Mesothelial cell of epicardium (in vitro differentiated cells): ENCODE measurements at regions not wholly inside any gene's neighbourhood (a gene's known extent, or its start where the extent isn't known, plus 50 kb on each side); places are given as distances from the start of the nearest gene placed in this dataset.

Experiments
- DNase-seq, 2 experiments: peaks; one replicate each; pipeline ENCODE4 v3.0.0; 2021; ENCODE audit warnings: low spot score in 2 of 2; ENCODE audit not compliant: unreplicated experiment in 2 of 2
- H3K27ac Mint-ChIP-seq: 2 replicates; pipeline ENCODE4 v1.8.0; 2021; ENCODE audit warnings: mixed read lengths
- H3K27me3 Mint-ChIP-seq: 2 replicates; pipeline ENCODE4 v1.8.0; 2021; ENCODE audit warnings: low read depth, mixed read lengths
- H3K36me3 Mint-ChIP-seq: 2 replicates; pipeline ENCODE4 v1.8.0; 2021; ENCODE audit warnings: mixed read lengths
- H3K4me1 Mint-ChIP-seq: 2 replicates; pipeline ENCODE4 v1.8.0; 2021; ENCODE audit warnings: mixed read lengths
- H3K4me3 Mint-ChIP-seq: 2 replicates; pipeline ENCODE4 v1.8.0; 2021; ENCODE audit warnings: mild to moderate bottlenecking, moderate library complexity, mixed read lengths
- H3K9me3 Mint-ChIP-seq: 2 replicates; pipeline ENCODE4 v1.8.0; 2021; ENCODE audit warnings: mixed read lengths
- TF ChIP-seq, protein P1 (sequence below): fragments of 200-600 bp; sonication (generic); IDR thresholded peaks from one replicate; pipeline ENCODE4 v1.5.0; 2021; ENCODE audit warnings: antibody characterized with exemption; ENCODE audit not compliant: unreplicated experiment

DNA sequence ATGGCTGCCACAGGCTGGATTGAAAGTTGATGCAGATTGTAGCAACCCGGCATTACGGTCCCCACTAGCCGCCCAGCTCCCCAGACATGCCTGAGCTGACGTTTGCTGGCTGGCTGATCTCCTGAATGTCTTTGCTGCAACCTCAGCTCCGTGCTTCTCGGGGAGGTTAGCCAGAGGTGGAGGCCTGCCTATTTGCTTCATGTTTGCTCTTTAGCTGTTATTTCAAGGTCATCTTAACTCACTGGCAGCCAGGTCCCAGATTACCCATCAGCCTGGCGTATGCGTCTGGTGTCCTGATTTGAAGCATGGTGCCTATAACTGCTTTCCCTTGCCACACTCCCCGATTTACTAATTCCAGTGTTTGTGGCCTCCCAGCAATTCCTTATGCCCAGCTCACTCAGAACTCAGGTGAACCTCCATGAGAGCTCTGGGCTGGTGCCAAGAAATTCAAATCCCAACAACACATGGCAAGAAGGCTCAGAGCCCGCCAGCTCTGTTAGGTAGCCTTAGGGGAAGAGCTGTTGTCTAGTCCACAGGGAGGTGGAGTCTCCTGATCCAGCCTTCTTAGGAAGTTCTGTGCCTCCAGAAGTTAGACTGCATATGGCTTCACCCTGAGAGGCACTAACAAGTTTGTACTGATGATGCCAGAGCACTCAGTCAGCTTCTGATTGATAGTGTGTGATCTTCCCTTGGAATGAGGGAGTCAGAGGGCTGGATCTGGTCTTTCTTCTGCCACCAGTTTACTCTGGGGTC lies 69.7 kb upstream of the EXOC4 start:
- Mint-ChIP-seq H3K27me3 (peaks cover 1% of the 10 kb centered on the region), H3K9me3 (peaks cover 8% of the 10 kb centered on the region)
- DNase-seq, result no peak

DNA sequence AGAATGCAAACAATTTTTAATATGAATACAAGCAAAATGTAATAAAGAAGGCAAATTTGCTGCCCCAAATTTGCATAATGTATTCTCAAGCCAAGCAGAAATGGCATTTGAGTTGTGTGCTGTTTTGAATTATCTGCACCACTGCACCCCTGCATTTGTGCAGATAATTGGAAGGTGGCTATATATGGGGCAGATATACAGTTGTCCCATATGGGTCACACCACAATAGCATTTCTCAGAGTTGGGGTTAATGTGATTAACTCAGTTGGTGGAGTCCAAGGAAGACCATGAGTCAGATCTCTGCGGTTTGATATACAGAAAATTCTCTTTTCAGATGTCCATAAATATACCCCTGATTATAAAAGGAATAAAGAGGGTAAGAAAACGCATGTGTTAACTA lies 68.9 kb upstream of the EXOC4 start:
- Mint-ChIP-seq H3K36me3 (no peaks in the 10 kb centered on the region), H3K27ac (no peak overlapping the region), H3K4me3 (no peak overlapping the region), H3K27me3 (peaks cover 1% of the 10 kb centered on the region), H3K4me1 (no peaks in the 10 kb centered on the region), H3K9me3 (peaks cover under 1% of the 10 kb centered on the region)
- no peak for DNase-seq
- TF ChIP-seq, protein P1, sequence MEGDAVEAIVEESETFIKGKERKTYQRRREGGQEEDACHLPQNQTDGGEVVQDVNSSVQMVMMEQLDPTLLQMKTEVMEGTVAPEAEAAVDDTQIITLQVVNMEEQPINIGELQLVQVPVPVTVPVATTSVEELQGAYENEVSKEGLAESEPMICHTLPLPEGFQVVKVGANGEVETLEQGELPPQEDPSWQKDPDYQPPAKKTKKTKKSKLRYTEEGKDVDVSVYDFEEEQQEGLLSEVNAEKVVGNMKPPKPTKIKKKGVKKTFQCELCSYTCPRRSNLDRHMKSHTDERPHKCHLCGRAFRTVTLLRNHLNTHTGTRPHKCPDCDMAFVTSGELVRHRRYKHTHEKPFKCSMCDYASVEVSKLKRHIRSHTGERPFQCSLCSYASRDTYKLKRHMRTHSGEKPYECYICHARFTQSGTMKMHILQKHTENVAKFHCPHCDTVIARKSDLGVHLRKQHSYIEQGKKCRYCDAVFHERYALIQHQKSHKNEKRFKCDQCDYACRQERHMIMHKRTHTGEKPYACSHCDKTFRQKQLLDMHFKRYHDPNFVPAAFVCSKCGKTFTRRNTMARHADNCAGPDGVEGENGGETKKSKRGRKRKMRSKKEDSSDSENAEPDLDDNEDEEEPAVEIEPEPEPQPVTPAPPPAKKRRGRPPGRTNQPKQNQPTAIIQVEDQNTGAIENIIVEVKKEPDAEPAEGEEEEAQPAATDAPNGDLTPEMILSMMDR, result no peak

More for the DNA sequence above, 69.7 kb upstream of the EXOC4 start:
- TF ChIP-seq, protein P1, result no peak
- Mint-ChIP-seq H3K4me1 (no peaks in the 10 kb centered on the region), H3K36me3 (no peaks in the 10 kb centered on the region), H3K27ac (no peak overlapping the region), H3K4me3 (no peak overlapping the region)

DNA sequence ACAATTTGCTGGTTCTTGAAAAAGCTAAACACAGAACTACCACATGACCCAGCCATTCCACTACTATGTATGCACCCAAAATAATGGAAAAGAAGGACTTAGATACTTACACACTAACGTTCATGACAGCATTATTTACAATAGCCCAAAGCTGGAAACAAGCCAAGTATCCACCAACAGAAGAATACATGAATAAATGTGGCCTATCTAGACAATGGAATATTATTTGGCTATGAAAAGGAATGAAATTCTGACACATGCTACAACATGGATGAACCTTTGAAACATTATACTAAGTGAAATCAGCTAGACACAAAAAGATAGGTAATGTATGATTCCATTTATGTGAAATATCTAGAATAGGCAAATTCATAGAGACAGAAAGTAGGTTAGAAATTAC lies 67.4 kb upstream of the EXOC4 start:
- Mint-ChIP-seq H3K36me3 (no peaks in the 10 kb centered on the region), H3K27me3 (peaks cover 5% of the 10 kb centered on the region), H3K9me3 (no peaks in the 10 kb centered on the region), H3K4me1 (no peaks in the 10 kb centered on the region), H3K4me3 (no peak overlapping the region), H3K27ac (no peak overlapping the region)
- no peak for DNase-seq
- TF ChIP-seq, protein P1, result no peak

DNA sequence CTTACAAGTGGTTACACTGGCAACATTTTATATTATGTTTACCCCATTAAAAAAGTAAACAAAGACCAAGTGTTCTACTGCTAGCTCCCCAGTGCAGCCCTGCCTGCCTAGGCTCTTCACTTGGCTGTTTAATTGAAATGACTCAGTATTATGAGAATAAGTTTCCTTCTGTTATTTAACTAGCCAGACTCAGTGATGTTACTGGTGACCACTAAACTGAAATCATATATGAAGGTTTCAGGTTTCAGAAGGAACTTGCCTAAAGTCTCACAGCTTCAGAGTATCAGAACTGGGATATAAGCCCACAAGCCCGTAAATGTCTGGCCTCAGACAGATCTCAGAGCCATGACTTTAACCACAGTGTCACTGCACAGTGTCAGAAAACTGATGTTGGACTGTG lies 66.8 kb upstream of the EXOC4 start:
- TF ChIP-seq, protein P1, result no peak
- no peak overlapping the region for H3K4me3 Mint-ChIP-seq
- no peak overlapping the region for H3K27ac Mint-ChIP-seq
- peaks cover 5% of the 10 kb centered on the region for H3K27me3 Mint-ChIP-seq
- no peak for DNase-seq
- no peaks in the 10 kb centered on the region for H3K9me3 Mint-ChIP-seq
- H3K36me3 Mint-ChIP-seq, result no peaks in the 10 kb centered on the region
- H3K4me1 Mint-ChIP-seq, result no peaks in the 10 kb centered on the region

DNA sequence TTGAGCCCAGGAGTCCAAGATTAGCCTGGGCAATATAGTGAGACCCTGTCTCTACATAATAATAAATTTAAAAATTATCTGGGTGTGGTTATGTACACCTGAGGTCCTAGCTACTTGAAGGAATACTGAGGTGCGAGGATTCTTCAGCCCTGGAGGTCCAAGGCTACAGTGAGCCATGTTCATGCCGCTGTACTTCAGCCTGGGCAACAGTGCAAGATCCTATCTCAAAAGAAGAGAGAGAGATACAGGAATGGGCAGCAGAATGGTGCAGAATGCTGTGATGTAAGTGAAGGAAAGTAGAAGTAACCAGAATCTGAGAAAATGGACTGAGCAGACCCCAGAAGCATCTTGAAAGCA lies 62.7 kb upstream of the EXOC4 start:
- no peak for DNase-seq
- H3K36me3 Mint-ChIP-seq, result no peaks in the 10 kb centered on the region
- H3K4me3 Mint-ChIP-seq, result no peak overlapping the region
- H3K9me3 Mint-ChIP-seq, result no peaks in the 10 kb centered on the region
- H3K27ac Mint-ChIP-seq, result no peak overlapping the region
- TF ChIP-seq, protein P1, result no peak
- H3K4me1 Mint-ChIP-seq, result no peaks in the 10 kb centered on the region
- H3K27me3 Mint-ChIP-seq, result peaks cover 19% of the 10 kb centered on the region
